ENCODE measurements at regions not wholly inside any gene's neighbourhood (a gene's known extent, or its start where the extent isn't known, plus 50 kb on each side); places are given as distances from the start of the nearest gene placed in this dataset.

DNA sequence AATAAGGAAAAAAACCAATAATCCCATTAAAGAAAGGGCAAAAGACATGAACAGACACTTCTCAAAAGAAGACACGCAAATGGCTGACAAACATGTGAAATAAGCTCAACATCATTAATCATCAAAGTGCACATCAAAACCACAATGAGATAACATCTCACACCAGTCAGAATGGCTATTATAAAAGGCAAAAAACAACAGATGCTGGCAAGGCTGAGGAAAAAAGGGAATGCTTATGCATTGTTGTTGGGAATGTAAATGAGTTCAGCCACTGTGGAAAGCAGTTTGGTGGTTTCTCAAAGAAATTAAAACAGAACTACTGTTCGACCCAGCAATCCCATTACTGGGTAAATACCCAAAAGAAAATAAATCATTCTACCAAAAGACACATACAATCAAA lies 285.6 kb downstream of the NR4A2 start:
- TF ChIP-seq, protein P1, sequence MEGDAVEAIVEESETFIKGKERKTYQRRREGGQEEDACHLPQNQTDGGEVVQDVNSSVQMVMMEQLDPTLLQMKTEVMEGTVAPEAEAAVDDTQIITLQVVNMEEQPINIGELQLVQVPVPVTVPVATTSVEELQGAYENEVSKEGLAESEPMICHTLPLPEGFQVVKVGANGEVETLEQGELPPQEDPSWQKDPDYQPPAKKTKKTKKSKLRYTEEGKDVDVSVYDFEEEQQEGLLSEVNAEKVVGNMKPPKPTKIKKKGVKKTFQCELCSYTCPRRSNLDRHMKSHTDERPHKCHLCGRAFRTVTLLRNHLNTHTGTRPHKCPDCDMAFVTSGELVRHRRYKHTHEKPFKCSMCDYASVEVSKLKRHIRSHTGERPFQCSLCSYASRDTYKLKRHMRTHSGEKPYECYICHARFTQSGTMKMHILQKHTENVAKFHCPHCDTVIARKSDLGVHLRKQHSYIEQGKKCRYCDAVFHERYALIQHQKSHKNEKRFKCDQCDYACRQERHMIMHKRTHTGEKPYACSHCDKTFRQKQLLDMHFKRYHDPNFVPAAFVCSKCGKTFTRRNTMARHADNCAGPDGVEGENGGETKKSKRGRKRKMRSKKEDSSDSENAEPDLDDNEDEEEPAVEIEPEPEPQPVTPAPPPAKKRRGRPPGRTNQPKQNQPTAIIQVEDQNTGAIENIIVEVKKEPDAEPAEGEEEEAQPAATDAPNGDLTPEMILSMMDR (IDR thresholded peaks at IDR 0.05; ENCODE audit: extremely low read depth in 1 of 2, insufficient read depth in 1 of 2, low read depth in 1 of 2, low read length in 2 of 2): no peak
- TF ChIP-seq POLR2A (IDR thresholded peaks at IDR 0.05; ENCODE audit: low read depth, low read length) (no peak), FOS (IDR thresholded peaks at IDR 0.05; ENCODE audit: borderline replicate concordance, insufficient read depth, low read length) (no peak)
